Trophoblast cell (in vitro differentiated cells and primary cell): ENCODE measurements at regions not wholly inside any gene's neighbourhood (a gene's known extent, or its start where the extent isn't known, plus 50 kb on each side); places are given as distances from the start of the nearest gene placed in this dataset.

Source experiments
- DNase-seq, 2 donors: peaks; one replicate each; pipeline ENCODE4 v3.0.0-alpha.2; 2016
- H2AFZ ChIP-seq: 2 replicates; pipeline ENCODE4 v1.6.1; 2013; ENCODE audit warnings: low read length, moderate library complexity, mild to moderate bottlenecking; ENCODE audit not compliant: insufficient read depth, poor library complexity
- H2AK5ac ChIP-seq: 2 replicates; pipeline ENCODE4 v1.6.1; 2013; ENCODE audit warnings: mild to moderate bottlenecking, low read length
- H2BK120ac ChIP-seq: 2 replicates; pipeline ENCODE4 v1.6.1; 2013; ENCODE audit warnings: low read length, mild to moderate bottlenecking, moderate library complexity; ENCODE audit not compliant: insufficient read depth, poor library complexity
- H2BK12ac ChIP-seq: 2 replicates; pipeline ENCODE4 v1.6.1; 2013; ENCODE audit warnings: mild to moderate bottlenecking, low read length, moderate library complexity
- H2BK5ac ChIP-seq: 2 replicates; pipeline ENCODE4 v1.6.1; 2013; ENCODE audit warnings: low read length, low read depth, moderate library complexity, mild to moderate bottlenecking; ENCODE audit not compliant: poor library complexity
- H3K14ac ChIP-seq: 2 replicates; pipeline ENCODE4 v1.6.1; 2013; ENCODE audit warnings: mild to moderate bottlenecking, low read length
- H3K18ac ChIP-seq: 2 replicates; pipeline ENCODE4 v1.6.1; 2013; ENCODE audit warnings: mild to moderate bottlenecking, low read length
- H3K23ac ChIP-seq: 2 replicates; pipeline ENCODE4 v1.6.1; 2013; ENCODE audit warnings: low read length
- H3K27ac ChIP-seq: 2 replicates; pipeline ENCODE4 v1.5.1; 2013; ENCODE audit warnings: low read depth, mild to moderate bottlenecking, inconsistent platforms, low read length, moderate library complexity
- H3K27me3 ChIP-seq: 2 replicates; pipeline ENCODE4 v1.6.1; 2013; ENCODE audit warnings: inconsistent platforms, mild to moderate bottlenecking, low read length, moderate library complexity; ENCODE audit not compliant: insufficient read depth
- H3K36me3 ChIP-seq, 2 experiments: 1 replicate in 1 of 2; 2 replicates in 1 of 2; pipeline ENCODE4 v1.6.1; 2013; ENCODE audit warnings: low read length in 2 of 2, mild to moderate bottlenecking in 2 of 2, moderate library complexity in 1 of 2; ENCODE audit not compliant: insufficient read depth in 2 of 2, control insufficient read depth in 1 of 2
- H3K4ac ChIP-seq: 2 replicates; pipeline ENCODE4 v1.6.1; 2013; ENCODE audit warnings: low read depth, mild to moderate bottlenecking, low read length, moderate library complexity
- H3K4me1 ChIP-seq, 2 experiments: 1 replicate in 1 of 2; 2 replicates in 1 of 2; pipeline ENCODE4 v1.6.1; 2013; ENCODE audit warnings: low read length in 2 of 2, mild to moderate bottlenecking in 2 of 2, moderate library complexity in 1 of 2; ENCODE audit not compliant: insufficient read depth in 2 of 2, control insufficient read depth in 1 of 2
- H3K4me2 ChIP-seq: 2 replicates; pipeline ENCODE4 v1.6.1; 2013; ENCODE audit warnings: inconsistent platforms, mild to moderate bottlenecking, low read length, moderate library complexity
- H3K4me3 ChIP-seq: 2 replicates; pipeline ENCODE4 v1.5.1; 2013; ENCODE audit warnings: mild to moderate bottlenecking, low read depth, low read length, inconsistent platforms
- H3K79me1 ChIP-seq: one replicate; pipeline ENCODE4 v1.6.1; 2013; ENCODE audit warnings: low read length
- H3K79me2 ChIP-seq: 2 replicates; pipeline ENCODE4 v1.6.1; 2013; ENCODE audit warnings: low read length, mild to moderate bottlenecking; ENCODE audit not compliant: control insufficient read depth, insufficient read depth, poor library complexity
- H3K9ac ChIP-seq: 2 replicates; pipeline ENCODE4 v1.6.1; 2013; ENCODE audit warnings: mild to moderate bottlenecking, low read length
- H3K9me3 ChIP-seq: 2 replicates; pipeline ENCODE4 v1.6.1; 2013; ENCODE audit warnings: low read depth, mild to moderate bottlenecking, control low read depth, inconsistent platforms, low read length; ENCODE audit not compliant: insufficient read depth
- H4K12ac ChIP-seq: 2 replicates; pipeline ENCODE4 v1.6.1; 2013; ENCODE audit warnings: low read depth, mild to moderate bottlenecking, low read length, moderate library complexity
- H4K8ac ChIP-seq: 2 replicates; pipeline ENCODE4 v1.6.1; 2013; ENCODE audit warnings: low read depth, mild to moderate bottlenecking, low read length, moderate library complexity
- H4K91ac ChIP-seq: one replicate; pipeline ENCODE4 v1.6.1; 2013; ENCODE audit warnings: low read depth, mild to moderate bottlenecking, low read length, moderate library complexity
- WGBS: extraction: QIAGEN DNeasy Blood & Tissue Kit; methylation state at CpG from one replicate; pipeline ENCODE4 v1.1.7; 2013; ENCODE audit warnings: missing lambda C conversion rate; ENCODE audit not compliant: insufficient read length, insufficient coverage; ENCODE audit errors: extremely low coverage; 5-methylcytosine and 5-hydroxymethylcytosine counted together

DNA sequence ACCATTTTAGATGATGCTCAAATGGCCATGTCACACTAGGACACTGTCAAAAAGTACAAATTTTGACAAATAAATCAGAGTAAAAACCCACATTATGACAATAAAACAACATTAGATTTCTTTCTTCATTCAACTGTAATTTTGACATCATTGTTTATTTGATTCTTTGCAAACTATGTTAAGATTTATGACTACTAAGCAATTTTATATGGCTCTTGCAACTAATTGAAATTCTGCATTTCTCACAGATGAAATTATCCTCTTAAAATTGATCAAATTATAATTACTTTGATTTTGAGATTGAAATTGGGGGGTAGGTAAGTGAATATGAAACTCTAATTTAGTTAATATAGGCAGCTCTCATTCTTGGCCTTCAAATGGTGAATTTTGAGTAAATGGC is 59.8 kb downstream of the ATOH1 start:
- Histone ChIP-seq H3K4me2 (no peak overlapping the region), H3K79me1 (no peaks in the 10 kb centered on the region), H3K14ac (no peak overlapping the region), H4K12ac (no peak overlapping the region), H3K23ac (no peak overlapping the region), H2BK5ac (no peak overlapping the region), H4K91ac (no peak overlapping the region), H2BK12ac (no peak overlapping the region), H3K9ac (no peak overlapping the region), H2AK5ac (no peak overlapping the region), H3K36me3 (no peaks in the 10 kb centered on the region), H2AFZ (no peak overlapping the region), H3K27me3 (no peaks in the 10 kb centered on the region), H3K9me3 (no peaks in the 10 kb centered on the region), H3K27ac (no peak overlapping the region), H3K18ac (no peak overlapping the region), H3K4ac (no peak overlapping the region), H4K8ac (no peak overlapping the region), H2BK120ac (no peak overlapping the region), H3K4me1 (no peaks in the 10 kb centered on the region), H3K79me2 (no peaks in the 10 kb centered on the region), H3K4me3 (no peak overlapping the region)
- DNase-seq, result no peak

DNA sequence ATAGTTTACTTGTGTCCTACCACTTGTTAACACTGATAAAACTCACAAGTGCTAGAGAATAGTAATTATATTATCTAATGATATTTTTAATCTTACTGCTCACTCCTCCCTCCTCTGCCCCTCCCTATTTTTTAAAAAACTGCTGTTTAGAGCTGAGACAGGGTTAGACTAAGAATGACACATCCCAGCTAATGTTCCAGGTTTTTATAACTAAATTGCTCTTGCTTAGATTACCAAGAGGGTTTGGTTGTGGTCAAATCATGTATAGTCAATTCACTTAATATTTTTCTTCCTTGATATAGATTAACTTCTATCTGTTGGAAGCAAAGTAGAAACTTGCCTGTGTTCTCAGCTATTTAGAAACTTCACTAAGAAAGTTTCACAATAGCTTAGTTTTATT is 60.2 kb downstream of the ATOH1 start:
- Histone ChIP-seq H3K4me2 (no peak overlapping the region), H3K14ac (no peak overlapping the region), H3K27ac (no peak overlapping the region), H2AK5ac (no peak overlapping the region), H3K4me3 (no peak overlapping the region), H4K8ac (no peak overlapping the region), H3K18ac (no peak overlapping the region), H3K79me1 (no peaks in the 10 kb centered on the region), H3K4me1 (no peaks in the 10 kb centered on the region), H3K9ac (no peak overlapping the region), H3K27me3 (no peaks in the 10 kb centered on the region), H3K9me3 (no peaks in the 10 kb centered on the region), H2BK5ac (no peak overlapping the region), H4K12ac (no peak overlapping the region), H4K91ac (no peak overlapping the region), H2AFZ (no peak overlapping the region), H3K4ac (no peak overlapping the region), H2BK120ac (no peak overlapping the region), H2BK12ac (no peak overlapping the region), H3K36me3 (no peaks in the 10 kb centered on the region), H3K23ac (no peak overlapping the region), H3K79me2 (no peaks in the 10 kb centered on the region)
- no peak for DNase-seq

DNA sequence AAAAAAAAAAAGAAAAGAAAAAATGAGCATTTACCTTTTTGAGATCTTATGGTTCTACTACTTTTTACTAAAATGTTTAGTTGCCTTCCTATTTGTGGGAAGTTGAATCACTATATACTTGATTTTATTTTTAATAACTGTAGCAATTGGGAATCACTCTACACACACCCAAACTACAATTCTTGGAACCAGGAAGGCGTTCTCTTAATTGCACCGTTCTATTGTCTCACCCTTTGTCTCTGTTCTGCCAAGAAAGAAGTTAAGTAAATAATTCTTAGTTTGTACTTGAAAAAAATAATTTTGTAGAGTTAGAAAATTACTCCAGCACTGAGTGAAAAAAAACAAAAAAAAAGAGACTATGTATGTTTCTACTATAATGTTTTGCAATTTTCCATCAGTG is 62.7 kb downstream of the ATOH1 start:
- WGBS, result no CpG with 5 or more reads among the region's 2 CpGs
- Histone ChIP-seq H3K9me3 (no peaks in the 10 kb centered on the region), H3K27me3 (no peaks in the 10 kb centered on the region), H3K18ac (no peak overlapping the region), H2AFZ (no peak overlapping the region), H2BK12ac (no peak overlapping the region), H3K4me1 (no peaks in the 10 kb centered on the region), H4K91ac (no peak overlapping the region), H4K8ac (no peak overlapping the region), H3K14ac (no peak overlapping the region), H2BK120ac (no peak overlapping the region), H2AK5ac (no peak overlapping the region), H3K9ac (no peak overlapping the region), H2BK5ac (no peak overlapping the region), H3K36me3 (no peaks in the 10 kb centered on the region), H3K4me2 (no peak overlapping the region), H3K4ac (no peak overlapping the region), H3K79me1 (no peaks in the 10 kb centered on the region), H3K79me2 (no peaks in the 10 kb centered on the region), H3K27ac (no peak overlapping the region), H3K4me3 (no peak overlapping the region), H4K12ac (no peak overlapping the region), H3K23ac (no peak overlapping the region)
- DNase-seq, result no peak

DNA sequence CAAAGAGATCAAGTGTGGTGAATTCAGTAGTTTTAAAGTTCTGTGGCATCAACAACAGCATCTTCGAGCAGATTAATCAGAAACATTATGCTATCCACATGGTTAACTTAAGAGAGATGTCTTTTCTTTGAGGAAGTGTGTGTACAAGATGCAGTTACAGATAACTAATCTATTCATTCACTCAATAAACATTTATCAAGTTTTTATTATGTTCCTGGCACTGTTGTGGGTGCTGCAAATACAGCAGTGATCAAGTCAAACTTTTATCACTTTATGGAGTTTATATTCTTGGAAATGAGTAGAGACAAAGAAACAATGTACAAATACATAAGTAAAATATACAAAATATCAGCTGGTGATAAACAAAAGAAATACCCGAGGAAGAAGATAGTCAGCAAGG is 66.4 kb downstream of the ATOH1 start:
- no peak overlapping the region for H3K18ac ChIP-seq
- H4K8ac ChIP-seq, result no peak overlapping the region
- H2BK12ac ChIP-seq, result no peak overlapping the region
- no peaks in the 10 kb centered on the region for H3K4me1 ChIP-seq
- no peak overlapping the region for H4K91ac ChIP-seq
- no peak overlapping the region for H2AK5ac ChIP-seq
- H3K36me3 ChIP-seq, result no peaks in the 10 kb centered on the region
- no peak overlapping the region for H3K23ac ChIP-seq
- H3K9ac ChIP-seq, result no peak overlapping the region
- H3K27ac ChIP-seq, result no peak overlapping the region
- no peaks in the 10 kb centered on the region for H3K79me1 ChIP-seq
- H2AFZ ChIP-seq, result no peak overlapping the region
- H3K27me3 ChIP-seq, result no peaks in the 10 kb centered on the region
- H2BK120ac ChIP-seq, result no peak overlapping the region
- no peak overlapping the region for H2BK5ac ChIP-seq
- no CpG with 5 or more reads among the region's 2 CpGs for WGBS
- no peak overlapping the region for H3K4me3 ChIP-seq
- no peaks in the 10 kb centered on the region for H3K79me2 ChIP-seq
- DNase-seq, result no peak
- no peak overlapping the region for H3K4ac ChIP-seq
- no peak overlapping the region for H4K12ac ChIP-seq
- H3K4me2 ChIP-seq, result no peak overlapping the region
- no peak overlapping the region for H3K14ac ChIP-seq
- H3K9me3 ChIP-seq, result no peaks in the 10 kb centered on the region

DNA sequence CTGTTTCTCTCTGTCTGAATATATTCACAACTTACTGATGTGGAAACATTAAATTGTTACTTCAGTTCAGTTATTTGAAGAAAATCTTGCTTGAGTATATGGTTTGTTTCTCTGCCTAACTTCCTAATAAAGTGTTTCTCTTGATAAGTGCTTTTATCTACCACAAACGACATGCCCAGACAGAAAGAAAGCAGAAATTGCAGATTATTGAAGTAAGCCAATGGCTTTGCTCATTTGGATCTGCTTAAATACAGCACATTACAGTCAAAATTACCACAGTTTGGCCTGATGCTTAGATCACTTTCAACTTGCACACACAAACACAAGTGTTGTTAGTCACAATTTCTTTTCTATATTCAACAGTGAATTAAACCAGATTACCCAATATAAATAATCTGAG is 68.0 kb downstream of the ATOH1 start:
- H2AFZ ChIP-seq, result no peak overlapping the region
- no peak overlapping the region for H3K14ac ChIP-seq
- H3K9me3 ChIP-seq, result no peaks in the 10 kb centered on the region
- H3K27ac ChIP-seq, result no peak overlapping the region
- no peak overlapping the region for H3K4ac ChIP-seq
- H2BK120ac ChIP-seq, result no peak overlapping the region
- H3K4me2 ChIP-seq, result no peak overlapping the region
- no peaks in the 10 kb centered on the region for H3K79me1 ChIP-seq
- H2AK5ac ChIP-seq, result no peak overlapping the region
- H4K12ac ChIP-seq, result no peak overlapping the region
- no peak overlapping the region for H4K91ac ChIP-seq
- H3K79me2 ChIP-seq, result no peaks in the 10 kb centered on the region
- H3K36me3 ChIP-seq, result no peaks in the 10 kb centered on the region
- no peak overlapping the region for H2BK5ac ChIP-seq
- no peaks in the 10 kb centered on the region for H3K27me3 ChIP-seq
- H2BK12ac ChIP-seq, result no peak overlapping the region
- WGBS, result no CpG with 5 or more reads among the region's 1 CpG
- H3K23ac ChIP-seq, result no peak overlapping the region
- no peaks in the 10 kb centered on the region for H3K4me1 ChIP-seq
- H3K4me3 ChIP-seq, result no peak overlapping the region
- H4K8ac ChIP-seq, result no peak overlapping the region
- no peak overlapping the region for H3K9ac ChIP-seq
- no peak for DNase-seq
- H3K18ac ChIP-seq, result no peak overlapping the region
